ENCODE measurements at regions not wholly inside any gene's neighbourhood (a gene's known extent, or its start where the extent isn't known, plus 50 kb on each side); places are given as distances from the start of the nearest gene placed in this dataset.

GRCh38 chr1:163823017-163823416, 501.3 kb downstream of the NUF2 start:
- TF ChIP-seq CTCF (IDR thresholded peaks at IDR 0.05; ENCODE audit: low read depth, low read length, missing control alignments), result no peak
- no peak overlapping the region for H3K4me3 ChIP-seq (replicated peaks; ENCODE audit: low read depth, low read length)
- no peak for DNase-seq (ENCODE audit: extremely low read depth, low read depth)

- peak; percentile 95 for DNase-seq (ENCODE audit: extremely low read depth, low read depth)
- TF ChIP-seq CTCF (IDR thresholded peaks at IDR 0.05; ENCODE audit: low read depth, low read length, missing control alignments), result no peak
- no peak overlapping the region for H3K4me3 ChIP-seq (replicated peaks; ENCODE audit: low read depth, low read length)
These were observed 502.3 kb downstream of the NUF2 start for GRCh38 chr1:163824006-163824405.

GRCh38 chr1:163824490-163824889, 502.7 kb downstream of the NUF2 start:
- no peak for TF ChIP-seq CTCF (IDR thresholded peaks at IDR 0.05; ENCODE audit: low read depth, low read length, missing control alignments)
- no peak overlapping the region for H3K4me3 ChIP-seq (replicated peaks; ENCODE audit: low read depth, low read length)
- no peak for DNase-seq (ENCODE audit: extremely low read depth, low read depth)

- no peak for TF ChIP-seq CTCF (IDR thresholded peaks at IDR 0.05; ENCODE audit: low read depth, low read length, missing control alignments)
- DNase-seq (ENCODE audit: extremely low read depth, low read depth), result no peak
- no peak overlapping the region for H3K4me3 ChIP-seq (replicated peaks; ENCODE audit: low read depth, low read length)
These were observed 504.7 kb downstream of the NUF2 start for GRCh38 chr1:163826500-163826899.

- no peak for TF ChIP-seq CTCF (IDR thresholded peaks at IDR 0.05; ENCODE audit: low read depth, low read length, missing control alignments)
- no peak for DNase-seq (ENCODE audit: extremely low read depth, low read depth)
- H3K4me3 ChIP-seq (replicated peaks; ENCODE audit: low read depth, low read length), result no peak overlapping the region
These were observed 513.0 kb downstream of the NUF2 start for GRCh38 chr1:163834778-163835177.

GRCh38 chr1:163836481-163836880, 514.7 kb downstream of the NUF2 start:
- no peak overlapping the region for H3K4me3 ChIP-seq (replicated peaks; ENCODE audit: low read depth, low read length)
- no peak for TF ChIP-seq CTCF (IDR thresholded peaks at IDR 0.05; ENCODE audit: low read depth, low read length, missing control alignments)
- DNase-seq (ENCODE audit: extremely low read depth, low read depth), result no peak

- no peak for DNase-seq (ENCODE audit: extremely low read depth, low read depth)
- TF ChIP-seq CTCF (IDR thresholded peaks at IDR 0.05; ENCODE audit: low read depth, low read length, missing control alignments), result no peak
- no peak overlapping the region for H3K4me3 ChIP-seq (replicated peaks; ENCODE audit: low read depth, low read length)
These were observed 515.5 kb downstream of the NUF2 start for GRCh38 chr1:163837206-163837605.
